Skeletal muscle satellite cell (primary cell): ENCODE measurements at regions not wholly inside any gene's neighbourhood (a gene's known extent, or its start where the extent isn't known, plus 50 kb on each side); places are given as distances from the start of the nearest gene placed in this dataset.

Experiments
- H3K27me3 ChIP-seq: 2 replicates; pipeline ENCODE4 v1.7.0; 2013; ENCODE audit warnings: low read length; ENCODE audit not compliant: control insufficient read depth, insufficient read depth
- H3K36me3 ChIP-seq: 2 replicates; pipeline ENCODE4 v1.7.0; 2013; ENCODE audit warnings: mild to moderate bottlenecking, control low read depth, low read length; ENCODE audit not compliant: insufficient read depth
- H3K4me1 ChIP-seq: 2 replicates; pipeline ENCODE4 v1.7.0; 2013; ENCODE audit warnings: low read length; ENCODE audit not compliant: control insufficient read depth, insufficient read depth
- H3K4me2 ChIP-seq: 2 replicates; pipeline ENCODE4 v1.7.0; 2013; ENCODE audit warnings: mild to moderate bottlenecking, low read length
- H3K4me3 ChIP-seq: 2 replicates; pipeline ENCODE4 v1.7.0; 2013; ENCODE audit warnings: low read length
- H3K9ac ChIP-seq: 2 replicates; pipeline ENCODE4 v1.7.0; 2013; ENCODE audit warnings: mild to moderate bottlenecking, low read depth, low read length, moderate library complexity
- H3K9me3 ChIP-seq: replicated peaks from 2 replicates; pipeline ENCODE4 v1.7.0; 2013; ENCODE audit warnings: mild to moderate bottlenecking, control low read depth, low read length

GRCh38 chr18:73461780-73462059, 593.9 kb upstream of the NETO1 start:
- Histone ChIP-seq H3K9me3 (peaks cover 3% of the 10 kb centered on the region), H3K36me3 (no peaks in the 10 kb centered on the region), H3K4me3 (no peak overlapping the region), H3K27me3 (no peaks in the 10 kb centered on the region), H3K4me1 (peaks cover 13% of the 10 kb centered on the region), H3K9ac (no peak overlapping the region), H3K4me2 (no peak overlapping the region)

GRCh38 chr18:73461038-73461779, 593.4 kb upstream of the NETO1 start:
- no peaks in the 10 kb centered on the region for H3K36me3 ChIP-seq

GRCh38 chr18:73458186-73458964, 590.6 kb upstream of the NETO1 start:
- Histone ChIP-seq H3K27me3 (no peaks in the 10 kb centered on the region), H3K4me2 (no peak overlapping the region), H3K9ac (no peak overlapping the region), H3K4me1 (peaks cover 13% of the 10 kb centered on the region), H3K4me3 (no peak overlapping the region), H3K9me3 (peaks cover 3% of the 10 kb centered on the region), H3K36me3 (no peaks in the 10 kb centered on the region)

More at GRCh38 chr18:73461038-73461779, 593.4 kb upstream of the NETO1 start:
- no peak overlapping the region for H3K9ac ChIP-seq
- no peaks in the 10 kb centered on the region for H3K27me3 ChIP-seq
- H3K4me3 ChIP-seq = no peak overlapping the region
- H3K9me3 ChIP-seq = peaks cover 6% of the 10 kb centered on the region
- no peak overlapping the region for H3K4me2 ChIP-seq
- peaks cover 13% of the 10 kb centered on the region for H3K4me1 ChIP-seq

- Histone ChIP-seq H3K36me3 (no peaks in the 10 kb centered on the region), H3K4me2 (no peak overlapping the region), H3K4me1 (peaks cover 10% of the 10 kb centered on the region), H3K9me3 (peaks cover 3% of the 10 kb centered on the region), H3K27me3 (no peaks in the 10 kb centered on the region), H3K4me3 (no peak overlapping the region), H3K9ac (no peak overlapping the region)
Measured at GRCh38 chr18:73456643-73457042, 588.9 kb upstream of the NETO1 start.

GRCh38 chr18:73452866-73453265, 585.1 kb upstream of the NETO1 start:
- H3K4me3 ChIP-seq = no peak overlapping the region
- H3K9me3 ChIP-seq = peaks cover 3% of the 10 kb centered on the region
- H3K27me3 ChIP-seq = no peaks in the 10 kb centered on the region
- H3K36me3 ChIP-seq = no peaks in the 10 kb centered on the region
- no peak overlapping the region for H3K9ac ChIP-seq
- H3K4me2 ChIP-seq = no peak overlapping the region
- H3K4me1 ChIP-seq = peaks cover 4% of the 10 kb centered on the region

GRCh38 chr18:73446502-73446901, 578.7 kb upstream of the NETO1 start:
- no peaks in the 10 kb centered on the region for H3K27me3 ChIP-seq
- H3K4me3 ChIP-seq = no peak overlapping the region
- H3K4me2 ChIP-seq = no peak overlapping the region
- H3K9ac ChIP-seq = no peak overlapping the region
- H3K36me3 ChIP-seq = no peaks in the 10 kb centered on the region
- no peaks in the 10 kb centered on the region for H3K9me3 ChIP-seq
- H3K4me1 ChIP-seq = no peaks in the 10 kb centered on the region

- Histone ChIP-seq H3K9me3 (no peaks in the 10 kb centered on the region), H3K4me2 (no peak overlapping the region), H3K27me3 (no peaks in the 10 kb centered on the region), H3K9ac (no peak overlapping the region), H3K4me3 (no peak overlapping the region), H3K4me1 (no peaks in the 10 kb centered on the region), H3K36me3 (no peaks in the 10 kb centered on the region)
Measured at GRCh38 chr18:73431620-73432019, 563.8 kb upstream of the NETO1 start.

GRCh38 chr18:73421010-73421409, 553.2 kb upstream of the NETO1 start:
- Histone ChIP-seq H3K9me3 (no peaks in the 10 kb centered on the region), H3K4me1 (no peaks in the 10 kb centered on the region), H3K4me3 (no peak overlapping the region), H3K9ac (no peak overlapping the region), H3K36me3 (no peaks in the 10 kb centered on the region), H3K4me2 (no peak overlapping the region), H3K27me3 (no peaks in the 10 kb centered on the region)

GRCh38 chr18:73419531-73419930, 551.7 kb upstream of the NETO1 start:
- Histone ChIP-seq H3K4me1 (no peaks in the 10 kb centered on the region), H3K4me3 (no peak overlapping the region), H3K9ac (no peak overlapping the region), H3K4me2 (no peak overlapping the region), H3K27me3 (no peaks in the 10 kb centered on the region), H3K36me3 (no peaks in the 10 kb centered on the region), H3K9me3 (no peaks in the 10 kb centered on the region)

GRCh38 chr18:73414598-73414997, 546.8 kb upstream of the NETO1 start:
- Histone ChIP-seq H3K4me3 (no peak overlapping the region), H3K9ac (no peak overlapping the region), H3K4me1 (no peaks in the 10 kb centered on the region), H3K36me3 (no peaks in the 10 kb centered on the region), H3K4me2 (no peak overlapping the region), H3K9me3 (no peaks in the 10 kb centered on the region), H3K27me3 (no peaks in the 10 kb centered on the region)

- no peaks in the 10 kb centered on the region for H3K27me3 ChIP-seq
- H3K4me2 ChIP-seq = no peak overlapping the region
- no peak overlapping the region for H3K4me3 ChIP-seq
- no peak overlapping the region for H3K9ac ChIP-seq
- H3K36me3 ChIP-seq = no peaks in the 10 kb centered on the region
- no peaks in the 10 kb centered on the region for H3K4me1 ChIP-seq
- H3K9me3 ChIP-seq = no peaks in the 10 kb centered on the region
Measured at GRCh38 chr18:73414069-73414468, 546.3 kb upstream of the NETO1 start.

GRCh38 chr18:73409242-73409641, 541.5 kb upstream of the NETO1 start:
- Histone ChIP-seq H3K27me3 (no peaks in the 10 kb centered on the region), H3K4me2 (no peak overlapping the region), H3K4me1 (no peaks in the 10 kb centered on the region), H3K9me3 (no peaks in the 10 kb centered on the region), H3K4me3 (no peak overlapping the region), H3K36me3 (no peaks in the 10 kb centered on the region), H3K9ac (no peak overlapping the region)
